Psoas muscle (tissue), 7 donors: ENCODE measurements at regions not wholly inside any gene's neighbourhood (a gene's known extent, or its start where the extent isn't known, plus 50 kb on each side); places are given as distances from the start of the nearest gene placed in this dataset.

ENCODE experiments used
- ATAC-seq, 4 donors: fragments of 200-7000 bp; cut with Tn5 transposase; one replicate each; pipeline ENCODE4 v1.9.1; 2020; ENCODE audit warnings: moderate library complexity in 3 of 4, mild to moderate bottlenecking in 2 of 4
- DNase-seq, 2 donors: peaks; one replicate each; pipeline ENCODE4 v3.0.0-alpha.2; 2020
- H3K27ac ChIP-seq: fragments of 200-600 bp; one replicate; pipeline ENCODE4 v1.8.0; 2022
- H3K27me3 ChIP-seq, 3 donors: fragments of 200-600 bp in 1 of 3; one replicate each; pipeline versions ENCODE4 v1.6.1 to v1.8.0; 2013 to 2022; ENCODE audit warnings: low read length in 2 of 3, mild to moderate bottlenecking in 2 of 3, moderate library complexity in 1 of 3; ENCODE audit not compliant: insufficient read depth in 3 of 3
- H3K36me3 ChIP-seq, 2 donors: fragments of 200-600 bp in 1 of 2; one replicate each; pipeline versions ENCODE4 v1.6.1 to v1.8.0; 2013 to 2022; ENCODE audit warnings: low read depth in 1 of 2, mild to moderate bottlenecking in 1 of 2, moderate library complexity in 1 of 2; ENCODE audit not compliant: insufficient read depth in 1 of 2
- H3K4me1 ChIP-seq: fragments of 200-600 bp; one replicate; pipeline ENCODE4 v1.8.0; 2022
- H3K4me3 ChIP-seq: fragments of 200-600 bp; one replicate; pipeline ENCODE4 v1.8.0; 2022; ENCODE audit warnings: mild to moderate bottlenecking
- H3K9me3 ChIP-seq: fragments of 200-600 bp; one replicate; pipeline ENCODE4 v1.8.0; 2022
- CTCF ChIP-seq: fragments of 200-600 bp; IDR thresholded peaks from one replicate; pipeline ENCODE4 v1.8.0; 2022; ENCODE audit warnings: antibody characterized with exemption
- WGBS, 3 donors: extraction: QIAGEN DNeasy Blood & Tissue Kit; methylation state at CpG; one replicate each; pipeline versions ENCODE4 v1.1.6 to v1.1.7; 2013; 5-methylcytosine and 5-hydroxymethylcytosine counted together
- intact Hi-C, 2 donors: fragments of 100-400 bp; cut with DNase I; formaldehyde crosslinking; loops; one replicate each; pipeline versions ENCODE4 v1.11.0 to v1.14.2; 2022
- donor health status: healthy with polysubstance abuse.
- donor health status: DM: no; HTN: no; CAD: no; lungs with moderate emphysema.
- donor health status: Bipolar disorder and iron deficiency.
- donor health status: healthy.
- donor health status: DM: yes; HTN: yes; CAD: no.
- donor health status: DM: no; HTN: no; CAD: no.
- donor health status: DM: yes; HTN: yes; CAD: no.

- no peak for DNase-seq
- 65 to 77% (median 71%) methylated on average over 4 of the region's 4 CpGs for WGBS, 3 donors
- intact Hi-C loops = no loop called here
- H3K4me1 ChIP-seq = no peaks in the 10 kb centered on the region
- no peaks in the 10 kb centered on the region for H3K27me3 ChIP-seq
- no peak overlapping the region for H3K4me3 ChIP-seq
- no peak for TF ChIP-seq CTCF
- no peaks in the 10 kb centered on the region for H3K9me3 ChIP-seq
- no peak overlapping the region for H3K27ac ChIP-seq
- H3K36me3 ChIP-seq = no peaks in the 10 kb centered on the region
- no peak for ATAC-seq
Measured at GRCh38 chr7:25985196-25985595, 166.8 kb upstream of the NFE2L3 start.

GRCh38 chr7:25988640-25989039 lies 163.4 kb upstream of the NFE2L3 start:
- WGBS, 3 donors = 88 to 96% (median 91%) methylated on average over 1 of the region's 1 CpG
- no peak for DNase-seq
- TF ChIP-seq CTCF = no peak
- Histone ChIP-seq H3K4me1 (no peaks in the 10 kb centered on the region), H3K9me3 (no peaks in the 10 kb centered on the region), H3K36me3 (no peaks in the 10 kb centered on the region), H3K27ac (no peak overlapping the region), H3K27me3 (no peaks in the 10 kb centered on the region), H3K4me3 (no peak overlapping the region)
- intact Hi-C loops = no loop called here
- ATAC-seq = no peak

- Histone ChIP-seq H3K9me3 (no peaks in the 10 kb centered on the region), H3K36me3 (no peaks in the 10 kb centered on the region), H3K27ac (no peak overlapping the region), H3K27me3 (no peaks in the 10 kb centered on the region), H3K4me1 (no peaks in the 10 kb centered on the region), H3K4me3 (no peak overlapping the region)
- 31 to 47% (median 40%) methylated on average over 6 of the region's 6 CpGs for WGBS, 3 donors
- ATAC-seq (no peak), DNase-seq (no peak)
- no peak for TF ChIP-seq CTCF
- intact Hi-C loops = no loop called here
Measured at GRCh38 chr7:25989140-25989705, 162.8 kb upstream of the NFE2L3 start.

- no peak for TF ChIP-seq CTCF
- Histone ChIP-seq H3K27ac (no peak overlapping the region), H3K4me1 (no peaks in the 10 kb centered on the region), H3K36me3 (no peaks in the 10 kb centered on the region), H3K27me3 (no peaks in the 10 kb centered on the region), H3K9me3 (no peaks in the 10 kb centered on the region), H3K4me3 (no peak overlapping the region)
- 89 to 92% (median 91%) methylated on average over 2 of the region's 2 CpGs for WGBS, 3 donors
- ATAC-seq (no peak), DNase-seq (no peak)
- intact Hi-C loops = no loop called here
Measured at GRCh38 chr7:25994433-25994994, 157.5 kb upstream of the NFE2L3 start.

GRCh38 chr7:25995216-25995615 lies 156.8 kb upstream of the NFE2L3 start:
- H3K9me3 ChIP-seq = no peaks in the 10 kb centered on the region
- no peak for DNase-seq
- TF ChIP-seq CTCF = no peak
- no peak for ATAC-seq
- intact Hi-C loops = no loop called here
- no peak overlapping the region for H3K27ac ChIP-seq
- no peak overlapping the region for H3K4me3 ChIP-seq
- H3K36me3 ChIP-seq = no peaks in the 10 kb centered on the region
- no peaks in the 10 kb centered on the region for H3K27me3 ChIP-seq
- 40 to 52% (median 49%) methylated on average over 3 of the region's 3 CpGs for WGBS, 3 donors
- H3K4me1 ChIP-seq = no peaks in the 10 kb centered on the region
